ENCODE measurements at regions not wholly inside any gene's neighbourhood (a gene's known extent, or its start where the extent isn't known, plus 50 kb on each side); places are given as distances from the start of the nearest gene placed in this dataset.

GRCh38 chr1:244356376-244356775 is 95.3 kb downstream of the ADSS2 start:
- Histone ChIP-seq H2AFZ (ENCODE audit: low read length, unreplicated experiment) (no peak overlapping the region), H3K4me1 (ENCODE audit: control insufficient read depth, insufficient read depth, low read length, unreplicated experiment) (peaks cover 26% of the 10 kb centered on the region), H3K36me3 (ENCODE audit: insufficient read depth, low read length) (no peaks in the 10 kb centered on the region)

More at GRCh38 chr1:244356376-244356775, 95.3 kb downstream of the ADSS2 start:
- Histone ChIP-seq H3K27ac (ENCODE audit: low read depth, low read length) (no peak overlapping the region), H3K27me3 (ENCODE audit: insufficient read depth, low read length) (no peaks in the 10 kb centered on the region), H3K79me2 (ENCODE audit: control insufficient read depth, insufficient read depth, low read length, unreplicated experiment) (no peaks in the 10 kb centered on the region), H3K4me3 (ENCODE audit: low read depth, low read length) (no peak overlapping the region)

Measured in ACC112 (cell line).